Sigmoid colon (tissue), 4 donors: ENCODE measurements at regions not wholly inside any gene's neighbourhood (a gene's known extent, or its start where the extent isn't known, plus 50 kb on each side); places are given as distances from the start of the nearest gene placed in this dataset.
A peak's percentile ranks its signal among the peaks of the same experiment; 100 is the strongest.
"Not testable (repeated sequence)": the region's sequence is repeated elsewhere in the genome, so short reads cannot be mapped to it uniquely, and the experiment has no call there.

Experiments
- EP300 ChIP-seq, 4 donors: sonication (generic); formaldehyde crosslinking; IDR thresholded peaks; one replicate each; pipeline ENCODE4 v1.6.1; 2017; ENCODE audit warnings: antibody characterized with exemption in 4 of 4
- POLR2AphosphoS5 ChIP-seq, 4 donors: sonication (generic); formaldehyde crosslinking; IDR thresholded peaks; one replicate each; pipeline ENCODE4 v1.6.1; 2017; ENCODE audit warnings: antibody characterized with exemption in 4 of 4
- TF ChIP-seq, protein P1 (sequence below), 4 experiments: fragments of 450-650 bp in 3 of 4; fragments of 200-600 bp in 1 of 4; IDR thresholded peaks; one replicate each; pipeline ENCODE4 v1.5.1; 2016 to 2019; ENCODE audit warnings: antibody characterized with exemption in 4 of 4, mild to moderate bottlenecking in 3 of 4, moderate library complexity in 2 of 4

DNA sequence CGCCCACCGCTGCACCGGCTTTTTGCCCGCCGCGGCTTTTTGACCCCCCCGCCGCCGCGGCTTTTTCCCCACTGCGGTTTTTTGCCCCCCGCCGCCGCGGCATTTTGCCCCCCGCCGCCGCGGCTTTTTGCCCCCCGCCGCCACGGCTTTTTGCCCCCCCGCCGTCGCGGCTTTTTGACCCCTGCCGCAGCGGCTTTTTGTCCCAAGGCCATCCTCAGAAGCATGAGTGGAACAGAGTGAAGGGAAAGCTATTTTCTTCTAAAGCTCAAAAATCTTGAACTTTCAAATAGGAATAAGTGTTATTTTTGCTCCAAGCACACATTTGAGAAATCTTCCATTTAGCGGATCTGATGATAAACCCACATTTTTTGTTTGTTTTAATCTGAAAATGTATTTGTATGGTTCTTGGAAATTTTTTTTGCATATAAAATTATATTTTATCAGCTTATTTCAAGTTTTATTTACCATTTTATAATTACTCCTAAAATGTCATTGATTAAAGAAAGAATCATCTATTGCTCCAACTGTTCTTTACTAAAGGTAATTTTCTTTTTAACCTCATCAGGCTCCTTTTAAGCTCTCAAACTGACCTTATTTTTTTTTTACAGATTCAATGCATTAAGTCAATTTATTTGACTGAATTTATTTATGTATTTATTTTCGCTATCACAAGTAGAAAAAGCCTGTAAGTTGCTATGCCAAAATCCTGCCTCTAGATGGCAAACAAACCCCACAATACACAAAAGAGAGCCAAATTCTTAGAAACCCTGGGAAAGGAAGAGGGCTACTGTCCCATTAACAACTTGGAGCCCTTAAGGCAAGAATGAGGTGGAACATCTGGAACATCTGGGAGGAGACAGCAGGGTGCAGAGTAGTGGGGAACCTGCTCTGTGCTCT is 460.3 kb downstream of the ZNF33B start:
- TF ChIP-seq, protein P1, sequence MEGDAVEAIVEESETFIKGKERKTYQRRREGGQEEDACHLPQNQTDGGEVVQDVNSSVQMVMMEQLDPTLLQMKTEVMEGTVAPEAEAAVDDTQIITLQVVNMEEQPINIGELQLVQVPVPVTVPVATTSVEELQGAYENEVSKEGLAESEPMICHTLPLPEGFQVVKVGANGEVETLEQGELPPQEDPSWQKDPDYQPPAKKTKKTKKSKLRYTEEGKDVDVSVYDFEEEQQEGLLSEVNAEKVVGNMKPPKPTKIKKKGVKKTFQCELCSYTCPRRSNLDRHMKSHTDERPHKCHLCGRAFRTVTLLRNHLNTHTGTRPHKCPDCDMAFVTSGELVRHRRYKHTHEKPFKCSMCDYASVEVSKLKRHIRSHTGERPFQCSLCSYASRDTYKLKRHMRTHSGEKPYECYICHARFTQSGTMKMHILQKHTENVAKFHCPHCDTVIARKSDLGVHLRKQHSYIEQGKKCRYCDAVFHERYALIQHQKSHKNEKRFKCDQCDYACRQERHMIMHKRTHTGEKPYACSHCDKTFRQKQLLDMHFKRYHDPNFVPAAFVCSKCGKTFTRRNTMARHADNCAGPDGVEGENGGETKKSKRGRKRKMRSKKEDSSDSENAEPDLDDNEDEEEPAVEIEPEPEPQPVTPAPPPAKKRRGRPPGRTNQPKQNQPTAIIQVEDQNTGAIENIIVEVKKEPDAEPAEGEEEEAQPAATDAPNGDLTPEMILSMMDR (IDR thresholded peaks at IDR 0.05) = peak in 3 of 4 experiments; percentile 17 to 47 (median 43)
- not testable (repeated sequence) for TF ChIP-seq EP300, POLR2AphosphoS5 (IDR thresholded peaks at IDR 0.05)
